Large intestine (tissue), 3 donors: ENCODE measurements at regions not wholly inside any gene's neighbourhood (a gene's known extent, or its start where the extent isn't known, plus 50 kb on each side); places are given as distances from the start of the nearest gene placed in this dataset.

Experiments used
- DNase-seq, 2 donors: peaks; one replicate each; pipeline versions ENCODE4 v3.0.0 to v3.0.0-alpha.2; 2013
- H3K27ac ChIP-seq: one replicate; pipeline ENCODE4 v1.5.1; 2013; ENCODE audit warnings: low read length
- H3K27me3 ChIP-seq: 2 replicates; pipeline ENCODE4 v1.6.1; 2013; ENCODE audit warnings: low read length; ENCODE audit not compliant: control insufficient read depth, insufficient read depth
- H3K36me3 ChIP-seq: 2 replicates; pipeline ENCODE4 v1.6.1; 2013; ENCODE audit warnings: low read length; ENCODE audit not compliant: control insufficient read depth, insufficient read depth
- H3K4me1 ChIP-seq: one replicate; pipeline ENCODE4 v1.6.1; 2013; ENCODE audit warnings: low read length; ENCODE audit not compliant: control insufficient read depth, insufficient read depth
- H3K4me3 ChIP-seq: one replicate; pipeline ENCODE4 v1.5.1; 2013; ENCODE audit warnings: low read length
- H3K9me3 ChIP-seq: one replicate; pipeline ENCODE4 v1.6.1; 2013; ENCODE audit warnings: mild to moderate bottlenecking, low read depth, low read length, moderate library complexity; ENCODE audit not compliant: control insufficient read depth
- WGBS: methylation state at CpG from one replicate; pipeline ENCODE4 v1.1.5; 2013; ENCODE audit warnings: low lambda C conversion rate; ENCODE audit not compliant: insufficient coverage; 5-methylcytosine and 5-hydroxymethylcytosine counted together

DNA sequence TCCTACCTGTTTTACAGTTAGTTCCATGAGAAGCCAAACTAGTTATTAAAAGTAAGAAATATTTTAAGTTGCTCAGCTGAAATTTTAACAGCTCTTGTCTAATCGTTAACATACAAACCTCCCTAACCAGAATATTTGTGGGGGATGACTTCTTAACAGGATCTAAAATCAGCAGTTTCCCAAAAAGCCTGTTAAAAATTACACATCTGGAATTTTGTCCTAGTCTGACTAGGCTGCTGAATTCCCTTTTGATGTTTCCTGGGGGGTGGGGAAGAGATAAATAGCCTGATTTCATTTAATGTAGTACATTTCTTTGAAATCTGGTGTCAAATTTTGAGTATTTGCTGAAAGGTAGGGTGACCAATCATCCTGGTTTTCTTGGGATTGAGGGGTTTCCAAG lies 78.8 kb upstream of the ARHGAP29 start:
- H3K36me3 ChIP-seq: no peaks in the 10 kb centered on the region
- WGBS: 50% methylated on average over 1 of the region's 1 CpG
- DNase-seq: no peak
- no peak overlapping the region for H3K4me3 ChIP-seq
- no peaks in the 10 kb centered on the region for H3K27me3 ChIP-seq
- H3K4me1 ChIP-seq: peaks cover 14% of the 10 kb centered on the region
- H3K9me3 ChIP-seq: no peaks in the 10 kb centered on the region
- no peak overlapping the region for H3K27ac ChIP-seq

DNA sequence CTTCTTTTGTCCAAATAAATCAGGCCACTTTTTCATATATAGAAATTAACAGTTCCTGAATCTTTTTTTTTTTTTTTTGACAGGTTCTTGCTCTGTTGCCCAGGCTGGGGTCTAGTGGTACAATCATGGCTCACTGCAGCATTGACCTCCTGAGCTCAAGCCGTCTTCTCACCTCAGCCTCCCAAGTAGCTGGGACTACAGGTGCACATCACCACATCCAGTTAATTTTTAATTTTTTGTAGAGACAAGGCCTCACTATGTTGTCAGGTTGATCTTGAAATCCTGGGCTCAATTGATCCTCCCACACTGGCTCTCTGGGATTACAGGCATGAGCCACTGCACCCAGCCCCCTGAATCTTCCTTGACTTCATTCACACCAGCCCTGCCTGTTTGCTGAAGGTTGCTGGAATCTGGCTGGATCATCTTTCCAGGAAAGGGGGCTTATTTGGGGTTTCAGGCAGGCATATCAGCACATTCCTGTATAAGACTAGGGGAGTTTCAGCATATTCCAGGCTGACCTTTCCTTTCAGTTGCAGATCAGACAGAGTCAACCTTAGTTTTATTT lies 78.2 kb upstream of the ARHGAP29 start:
- H3K36me3 ChIP-seq: no peaks in the 10 kb centered on the region
- no peaks in the 10 kb centered on the region for H3K27me3 ChIP-seq
- no peak overlapping the region for H3K4me3 ChIP-seq
- H3K27ac ChIP-seq: no peak overlapping the region
- peaks cover 15% of the 10 kb centered on the region for H3K4me1 ChIP-seq
- no peak for DNase-seq
- no CpG with 5 or more reads among the region's 1 CpG for WGBS
- no peaks in the 10 kb centered on the region for H3K9me3 ChIP-seq

DNA sequence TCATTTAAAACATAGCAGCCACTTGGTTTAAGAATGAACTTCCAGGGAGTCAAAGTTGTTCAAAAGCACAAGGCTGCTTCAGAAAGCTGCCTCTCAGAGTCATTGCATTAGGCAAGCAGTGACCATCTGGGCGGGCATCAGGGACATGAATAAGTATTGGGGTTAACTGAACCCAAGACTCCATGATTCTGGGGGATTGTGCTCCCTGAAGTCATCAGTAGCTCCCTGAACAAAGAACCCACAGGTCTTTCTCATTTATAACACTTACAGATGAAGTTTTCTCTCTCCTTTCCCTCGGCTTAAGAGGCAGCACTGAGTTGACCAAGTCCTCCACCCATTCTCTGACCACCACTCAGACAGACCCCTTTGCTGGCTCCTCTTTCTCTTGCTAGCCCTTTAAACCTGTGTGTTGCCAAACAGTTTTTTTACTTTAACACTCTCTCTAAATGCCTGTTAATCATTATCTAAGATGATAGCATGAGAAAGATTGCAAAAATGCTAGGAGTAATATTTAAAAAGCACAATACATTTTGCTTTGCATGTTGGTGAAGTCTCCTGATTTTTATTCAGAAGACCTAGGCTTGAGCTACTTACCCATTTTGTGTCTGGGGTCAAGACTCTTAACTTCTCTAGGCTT lies 77.0 kb upstream of the ARHGAP29 start:
- Histone ChIP-seq H3K4me3 (no peak overlapping the region), H3K36me3 (no peaks in the 10 kb centered on the region), H3K27ac (no peak overlapping the region), H3K4me1 (peaks cover 24% of the 10 kb centered on the region), H3K27me3 (no peaks in the 10 kb centered on the region), H3K9me3 (no peaks in the 10 kb centered on the region)
- peak in 1 of 2 donors; percentile 43 for DNase-seq
- no CpG with 5 or more reads among the region's 2 CpGs for WGBS

DNA sequence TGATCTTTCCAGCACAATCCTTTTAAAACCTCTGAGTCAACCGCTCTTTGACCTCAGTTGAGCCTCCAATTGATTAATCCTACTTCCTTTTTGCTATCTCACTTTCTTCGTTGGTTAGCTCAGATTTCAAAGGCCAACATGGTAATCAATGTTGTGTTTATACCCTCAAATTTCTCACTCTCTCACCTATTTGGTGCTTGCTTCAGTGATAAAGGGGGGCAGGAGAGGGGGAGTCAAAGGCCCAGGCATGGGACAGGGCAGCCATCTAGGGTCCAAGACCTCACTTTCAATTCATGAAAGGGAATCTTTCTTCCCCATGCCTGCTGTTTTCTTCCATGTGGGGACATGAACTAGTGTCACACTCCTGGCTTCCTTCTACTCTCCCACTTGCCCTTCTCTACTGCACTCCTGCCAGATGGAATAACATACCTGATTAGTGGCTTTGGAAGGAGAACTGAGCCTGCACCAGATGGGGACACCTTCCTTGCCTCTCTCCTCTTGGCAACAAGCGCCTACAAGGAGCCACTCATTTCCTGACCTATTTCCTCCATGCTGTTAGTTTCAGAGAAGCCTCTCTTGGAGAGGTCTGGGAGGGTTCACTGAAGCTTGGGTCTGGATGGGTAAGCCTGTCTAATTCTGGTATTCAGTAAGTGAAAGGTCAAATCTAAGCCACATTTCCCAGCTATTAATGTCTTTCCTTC lies 73.3 kb upstream of the ARHGAP29 start:
- Histone ChIP-seq H3K36me3 (no peaks in the 10 kb centered on the region), H3K9me3 (no peaks in the 10 kb centered on the region), H3K27ac (no peak overlapping the region), H3K4me3 (no peak overlapping the region), H3K4me1 (peaks cover 17% of the 10 kb centered on the region), H3K27me3 (peaks cover 2% of the 10 kb centered on the region)
- peak in 1 of 2 donors; percentile 79 for DNase-seq
- WGBS: no CpG with 5 or more reads among the region's 3 CpGs

DNA sequence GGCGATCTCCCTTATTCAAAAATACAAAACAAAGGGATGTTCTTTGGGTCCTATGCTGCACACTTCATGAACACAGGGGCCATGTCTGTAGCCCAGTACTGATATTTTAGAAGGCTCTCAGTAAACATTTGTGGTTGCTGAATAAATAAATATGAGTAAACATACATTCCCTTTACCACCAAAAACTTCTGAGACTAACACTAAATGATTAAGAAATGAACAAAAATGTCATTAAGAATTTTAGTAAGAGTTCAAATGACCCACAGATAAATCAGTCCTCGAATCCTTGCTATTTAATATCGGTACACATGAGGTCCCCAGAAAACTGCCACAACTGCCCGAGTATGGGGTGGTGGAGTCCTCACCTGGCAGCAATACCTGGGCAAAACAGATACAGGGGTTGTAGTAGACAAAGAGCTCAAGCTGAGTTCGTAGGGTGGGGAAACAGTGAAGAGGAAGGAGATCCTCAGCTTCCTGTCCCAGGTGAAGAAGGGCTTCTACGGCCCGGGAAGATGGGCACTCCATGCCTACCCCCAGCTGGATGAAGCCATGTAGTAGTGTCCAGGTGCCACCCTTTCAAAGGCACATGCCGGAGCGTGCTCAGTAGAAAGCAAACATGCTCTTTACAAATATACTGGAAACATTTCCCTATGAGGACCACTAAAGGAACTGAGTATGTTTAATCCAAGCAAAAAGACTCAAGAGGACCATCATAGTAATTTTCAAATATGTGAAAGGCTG lies 72.6 kb upstream of the ARHGAP29 start:
- peaks cover 2% of the 10 kb centered on the region for H3K27me3 ChIP-seq
- H3K36me3 ChIP-seq: no peaks in the 10 kb centered on the region
- H3K9me3 ChIP-seq: no peaks in the 10 kb centered on the region
- no peak overlapping the region for H3K4me3 ChIP-seq
- no peak overlapping the region for H3K27ac ChIP-seq
- WGBS: 87% methylated on average over 3 of the region's 9 CpGs
- no peak for DNase-seq
- peaks cover 17% of the 10 kb centered on the region for H3K4me1 ChIP-seq

DNA sequence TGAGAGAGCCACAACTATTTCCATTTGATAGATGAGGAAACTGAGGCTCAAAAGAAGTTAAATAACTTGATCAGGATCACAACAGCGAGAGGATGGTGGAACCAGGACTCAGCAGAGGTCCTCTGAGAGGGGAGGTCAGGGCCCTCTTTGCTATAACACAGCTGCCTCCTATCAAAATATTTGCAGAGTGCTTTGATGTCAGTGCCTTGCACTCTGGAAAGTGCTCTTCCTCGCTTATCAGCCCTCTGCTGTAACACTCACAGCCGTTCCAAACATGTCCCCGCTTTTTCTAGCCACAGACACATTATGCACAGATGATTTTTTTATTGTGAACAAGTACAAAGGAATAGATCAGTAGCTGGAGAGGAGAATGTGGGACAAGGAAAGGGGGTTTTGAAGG lies 71.8 kb upstream of the ARHGAP29 start:
- no peaks in the 10 kb centered on the region for H3K9me3 ChIP-seq
- no peak for DNase-seq
- no peak overlapping the region for H3K27ac ChIP-seq
- no peaks in the 10 kb centered on the region for H3K36me3 ChIP-seq
- peaks cover 12% of the 10 kb centered on the region for H3K4me1 ChIP-seq
- WGBS: 67% methylated on average over 3 of the region's 4 CpGs
- H3K4me3 ChIP-seq: no peak overlapping the region
- H3K27me3 ChIP-seq: peaks cover 2% of the 10 kb centered on the region

DNA sequence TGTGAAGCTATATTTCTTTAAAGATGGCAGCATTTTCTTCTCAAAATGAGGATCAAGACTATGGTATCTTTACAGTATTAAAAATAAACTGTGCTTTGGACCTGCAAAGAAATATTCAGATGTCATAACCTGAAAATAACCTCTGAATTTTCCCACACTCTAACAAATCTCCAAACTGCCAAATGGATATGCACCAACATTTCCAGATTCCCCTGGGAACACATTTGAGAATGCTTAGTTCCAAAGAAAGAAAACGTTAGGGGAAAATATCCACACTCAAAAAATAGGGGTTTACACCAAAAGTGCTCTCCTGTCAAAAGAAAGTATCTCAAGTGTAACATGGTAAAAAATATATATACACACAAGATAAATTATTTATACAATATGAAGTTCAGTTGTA lies 69.1 kb upstream of the ARHGAP29 start:
- no peak overlapping the region for H3K27ac ChIP-seq
- DNase-seq: no peak
- peaks cover 10% of the 10 kb centered on the region for H3K4me1 ChIP-seq
- no peak overlapping the region for H3K4me3 ChIP-seq
- H3K36me3 ChIP-seq: no peaks in the 10 kb centered on the region
- 88% methylated on average over 1 of the region's 1 CpG for WGBS
- H3K9me3 ChIP-seq: no peaks in the 10 kb centered on the region
- peaks cover 2% of the 10 kb centered on the region for H3K27me3 ChIP-seq

DNA sequence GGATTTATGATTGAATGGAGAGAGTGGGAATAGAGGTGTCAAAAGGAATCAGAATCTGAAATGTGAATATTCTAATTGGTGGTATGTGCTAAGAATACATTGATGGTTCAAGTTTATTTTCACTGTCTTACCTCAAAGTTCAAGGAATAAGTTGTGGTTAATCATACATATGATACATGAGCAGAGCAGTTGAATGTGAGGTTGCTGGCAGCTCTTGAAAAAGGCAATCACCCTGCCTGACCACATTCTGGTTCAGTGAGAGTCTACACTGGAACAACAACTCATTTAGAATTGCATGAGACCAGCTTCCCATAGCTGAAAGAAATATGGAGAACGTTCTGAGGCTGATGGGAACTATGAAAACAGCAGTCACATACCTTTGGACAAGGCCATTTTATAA lies 68.3 kb upstream of the ARHGAP29 start:
- no peak overlapping the region for H3K4me3 ChIP-seq
- H3K27me3 ChIP-seq: peaks cover 2% of the 10 kb centered on the region
- peaks cover 9% of the 10 kb centered on the region for H3K4me1 ChIP-seq
- WGBS: no CpG with 5 or more reads among the region's 1 CpG
- H3K9me3 ChIP-seq: no peaks in the 10 kb centered on the region
- H3K36me3 ChIP-seq: no peaks in the 10 kb centered on the region
- DNase-seq: no peak
- no peak overlapping the region for H3K27ac ChIP-seq

DNA sequence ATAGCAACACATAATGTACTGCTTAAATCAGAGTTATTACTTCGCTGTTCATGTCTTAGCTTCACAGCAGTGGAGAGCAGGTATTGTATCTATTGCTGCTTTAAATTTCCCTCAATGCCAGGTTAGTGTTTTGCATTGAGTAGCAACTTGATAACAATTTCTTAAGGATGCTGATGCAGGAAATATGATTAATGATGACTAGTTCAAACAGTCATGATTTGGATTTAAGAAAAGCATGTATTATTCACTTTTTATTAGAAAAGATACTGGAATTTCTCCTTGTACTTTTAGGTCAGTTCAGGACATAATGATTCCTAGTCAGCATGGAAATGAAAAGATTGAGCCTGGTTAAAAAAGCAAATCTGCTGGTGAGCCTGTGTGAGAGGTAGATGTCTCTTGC lies 67.2 kb upstream of the ARHGAP29 start:
- Histone ChIP-seq H3K9me3 (no peaks in the 10 kb centered on the region), H3K4me3 (no peak overlapping the region), H3K27ac (no peak overlapping the region), H3K4me1 (peaks cover 8% of the 10 kb centered on the region), H3K36me3 (no peaks in the 10 kb centered on the region), H3K27me3 (peaks cover 2% of the 10 kb centered on the region)
- no peak for DNase-seq
- WGBS: 100% methylated on average over 1 of the region's 1 CpG

DNA sequence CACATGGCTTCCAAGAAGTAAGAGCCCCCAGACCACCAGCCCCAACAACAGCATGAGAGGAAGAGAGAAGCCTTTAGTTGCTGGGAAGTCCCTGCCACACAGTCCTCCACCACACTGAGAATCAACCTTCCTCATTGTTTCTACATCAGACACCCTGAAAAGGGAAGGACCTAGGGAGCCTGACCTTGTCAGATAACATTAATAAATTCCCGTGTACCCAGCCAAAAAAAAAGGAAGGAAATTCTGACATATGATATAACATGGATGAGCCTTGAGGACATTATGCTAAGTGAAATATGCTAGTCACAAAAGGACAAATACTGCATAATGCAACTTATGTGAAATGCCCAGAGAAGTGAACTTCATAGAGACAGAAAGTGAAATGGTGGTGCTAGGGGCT lies 65.6 kb upstream of the ARHGAP29 start:
- no peak overlapping the region for H3K4me3 ChIP-seq
- no peaks in the 10 kb centered on the region for H3K9me3 ChIP-seq
- DNase-seq: no peak
- peaks cover 9% of the 10 kb centered on the region for H3K4me1 ChIP-seq
- peaks cover 2% of the 10 kb centered on the region for H3K27me3 ChIP-seq
- no CpG with 5 or more reads among the region's 1 CpG for WGBS
- no peak overlapping the region for H3K27ac ChIP-seq
- H3K36me3 ChIP-seq: no peaks in the 10 kb centered on the region
